Choroid plexus epithelial cell (primary cell): ENCODE measurements at regions not wholly inside any gene's neighbourhood (a gene's known extent, or its start where the extent isn't known, plus 50 kb on each side); places are given as distances from the start of the nearest gene placed in this dataset.
"Not testable (repeated sequence)": the region's sequence is repeated elsewhere in the genome, so short reads cannot be mapped to it uniquely, and the experiment has no call there.

Experiments
- DNase-seq: peaks from one replicate; pipeline ENCODE4 v3.0.0-alpha.2; 2010; ENCODE audit warnings: low read depth
- H3K4me3 ChIP-seq: 2 replicates; pipeline ENCODE4 v1.5.1; 2011; ENCODE audit warnings: low read depth, mild to moderate bottlenecking, control low read depth, low read length, moderate library complexity
- TF ChIP-seq, protein P1 (sequence below): conservative IDR thresholded peaks from 2 replicates; pipeline ENCODE4 v1.5.1; 2011; ENCODE audit warnings: low read depth, mild to moderate bottlenecking, control low read depth, inconsistent platforms, low read length, moderate library complexity

DNA sequence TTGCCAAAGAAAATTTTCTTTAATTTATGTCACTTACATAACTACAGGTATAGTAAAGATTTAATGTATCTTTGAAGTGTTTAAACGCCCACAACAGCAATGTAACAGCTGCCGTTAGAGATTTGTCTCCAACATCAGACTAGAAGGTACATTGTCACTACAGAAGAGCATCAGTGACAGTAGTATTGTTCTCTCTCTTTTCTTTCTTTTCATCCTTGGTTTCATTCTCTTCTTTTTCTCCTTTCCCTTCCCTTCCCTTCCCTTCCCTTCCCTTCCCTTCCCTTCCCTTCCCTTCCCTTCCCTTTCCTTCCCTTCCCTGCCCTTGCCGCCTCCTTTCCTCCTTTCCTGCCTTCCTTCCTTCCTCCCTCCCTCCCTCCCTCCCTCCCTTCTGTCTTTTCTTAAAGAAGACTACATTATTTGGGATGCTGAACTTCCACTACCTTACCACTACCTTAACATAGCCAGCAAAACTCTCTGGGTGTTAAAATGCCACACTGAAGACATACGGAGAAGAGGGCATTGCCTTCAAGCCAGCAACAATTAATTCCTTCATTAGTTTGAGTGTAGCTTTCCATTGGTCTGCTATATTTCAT lies 663.9 kb downstream of the DOK5 start:
- TF ChIP-seq, protein P1, sequence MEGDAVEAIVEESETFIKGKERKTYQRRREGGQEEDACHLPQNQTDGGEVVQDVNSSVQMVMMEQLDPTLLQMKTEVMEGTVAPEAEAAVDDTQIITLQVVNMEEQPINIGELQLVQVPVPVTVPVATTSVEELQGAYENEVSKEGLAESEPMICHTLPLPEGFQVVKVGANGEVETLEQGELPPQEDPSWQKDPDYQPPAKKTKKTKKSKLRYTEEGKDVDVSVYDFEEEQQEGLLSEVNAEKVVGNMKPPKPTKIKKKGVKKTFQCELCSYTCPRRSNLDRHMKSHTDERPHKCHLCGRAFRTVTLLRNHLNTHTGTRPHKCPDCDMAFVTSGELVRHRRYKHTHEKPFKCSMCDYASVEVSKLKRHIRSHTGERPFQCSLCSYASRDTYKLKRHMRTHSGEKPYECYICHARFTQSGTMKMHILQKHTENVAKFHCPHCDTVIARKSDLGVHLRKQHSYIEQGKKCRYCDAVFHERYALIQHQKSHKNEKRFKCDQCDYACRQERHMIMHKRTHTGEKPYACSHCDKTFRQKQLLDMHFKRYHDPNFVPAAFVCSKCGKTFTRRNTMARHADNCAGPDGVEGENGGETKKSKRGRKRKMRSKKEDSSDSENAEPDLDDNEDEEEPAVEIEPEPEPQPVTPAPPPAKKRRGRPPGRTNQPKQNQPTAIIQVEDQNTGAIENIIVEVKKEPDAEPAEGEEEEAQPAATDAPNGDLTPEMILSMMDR = no peak
- DNase-seq = no peak
- H3K4me3 ChIP-seq = no peak overlapping the region

DNA sequence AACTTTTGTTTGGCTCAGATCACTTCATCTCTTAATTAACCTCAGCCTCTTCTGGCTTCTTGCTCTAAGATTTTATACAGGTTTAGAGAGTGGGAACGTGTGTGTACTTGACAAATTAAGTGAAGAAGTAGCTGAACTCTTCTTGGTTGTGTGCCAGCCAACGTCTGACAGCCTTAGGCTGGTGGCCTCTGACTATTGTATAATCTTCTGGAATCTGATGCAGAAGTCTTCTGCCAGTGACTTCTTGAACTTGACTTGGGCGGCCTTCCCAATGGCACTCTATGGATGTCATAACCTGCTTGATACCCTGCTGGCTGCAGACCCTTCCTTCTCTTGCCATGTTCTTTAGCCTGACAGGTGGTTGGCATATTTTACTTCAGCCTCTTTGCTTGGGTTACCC lies 660.5 kb downstream of the DOK5 start:
- no peak overlapping the region for H3K4me3 ChIP-seq
- DNase-seq = no peak
- TF ChIP-seq, protein P1 = no peak

DNA sequence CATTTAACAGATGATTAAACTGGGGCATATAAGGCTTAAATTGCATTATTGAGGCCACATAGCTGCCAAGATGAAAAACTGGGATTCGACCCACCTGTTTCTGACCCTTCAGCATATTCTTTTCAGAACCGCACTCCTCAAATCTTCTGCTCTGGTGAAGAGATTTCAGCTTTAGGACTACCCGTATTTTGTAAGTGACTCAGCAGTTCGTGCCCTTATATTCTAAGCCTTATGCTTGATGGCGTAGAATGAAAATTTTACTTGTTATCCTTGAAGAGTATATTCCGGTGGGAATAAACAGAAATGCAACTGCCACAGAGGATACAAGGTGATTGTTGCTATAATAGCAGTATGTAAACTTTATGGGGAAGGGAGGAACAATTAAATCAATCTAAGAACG lies 657.1 kb downstream of the DOK5 start:
- no peak for DNase-seq
- no peak overlapping the region for H3K4me3 ChIP-seq
- TF ChIP-seq, protein P1 = no peak

DNA sequence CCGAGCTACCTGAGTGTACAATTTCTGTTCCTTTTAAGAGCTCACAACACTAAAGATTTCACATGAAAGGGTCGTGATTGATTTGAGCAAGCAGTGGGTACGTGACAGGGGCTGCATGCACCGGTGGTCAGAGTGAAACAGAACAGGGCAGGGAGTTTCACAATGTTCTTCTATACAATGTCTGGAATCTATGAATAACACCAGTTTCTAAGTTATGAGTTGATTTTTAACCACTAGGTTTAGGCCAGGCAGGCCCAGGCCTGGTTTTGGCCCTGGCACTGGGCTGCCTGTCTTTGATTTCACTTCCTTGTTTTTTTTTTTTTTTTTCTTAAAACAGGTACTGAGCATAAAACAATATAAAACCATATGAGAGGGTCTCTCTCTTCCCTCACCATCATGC lies 642.2 kb downstream of the DOK5 start:
- not testable (repeated sequence) for H3K4me3 ChIP-seq, DNase-seq

DNA sequence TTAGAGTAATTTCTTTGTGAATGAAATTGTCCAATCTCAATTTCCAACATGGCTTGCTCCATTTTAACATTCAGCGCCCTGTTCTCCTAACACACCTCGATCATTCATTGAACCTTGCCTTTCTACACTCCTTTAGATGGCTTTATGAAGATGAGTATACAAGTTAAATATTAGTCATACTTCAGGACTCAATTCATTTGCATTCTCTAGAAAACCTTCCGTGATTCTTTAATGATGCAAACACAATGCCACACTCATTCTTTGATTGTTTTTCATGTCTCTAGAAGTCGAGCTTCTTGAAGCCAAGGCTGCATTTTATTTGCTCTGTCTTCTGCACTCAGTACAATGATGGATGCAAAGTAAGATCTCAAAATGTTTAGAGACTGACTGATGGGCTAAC lies 641.2 kb downstream of the DOK5 start:
- DNase-seq = no peak
- TF ChIP-seq, protein P1 = no peak
- no peak overlapping the region for H3K4me3 ChIP-seq

DNA sequence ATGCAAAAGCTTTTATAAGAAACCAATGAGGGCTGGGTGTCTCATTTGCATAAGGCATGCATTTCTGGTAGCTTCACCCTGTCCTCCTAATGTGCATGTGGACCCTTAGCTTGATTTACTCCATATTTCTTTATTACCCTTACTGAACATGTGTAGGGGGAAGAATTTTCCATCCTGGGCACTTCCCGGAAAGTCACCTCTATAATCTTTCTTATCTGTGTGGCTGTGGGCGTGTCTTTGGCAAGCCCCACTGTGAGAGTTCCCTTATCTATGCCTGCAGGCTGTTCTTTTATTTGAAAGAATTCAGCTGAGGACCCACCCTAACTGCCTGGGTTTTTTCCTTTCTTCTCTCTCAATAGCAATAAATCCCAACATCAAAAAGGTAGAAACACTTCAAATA lies 627.8 kb downstream of the DOK5 start:
- DNase-seq = no peak
- H3K4me3 ChIP-seq = no peak overlapping the region
- TF ChIP-seq, protein P1 = no peak

DNA sequence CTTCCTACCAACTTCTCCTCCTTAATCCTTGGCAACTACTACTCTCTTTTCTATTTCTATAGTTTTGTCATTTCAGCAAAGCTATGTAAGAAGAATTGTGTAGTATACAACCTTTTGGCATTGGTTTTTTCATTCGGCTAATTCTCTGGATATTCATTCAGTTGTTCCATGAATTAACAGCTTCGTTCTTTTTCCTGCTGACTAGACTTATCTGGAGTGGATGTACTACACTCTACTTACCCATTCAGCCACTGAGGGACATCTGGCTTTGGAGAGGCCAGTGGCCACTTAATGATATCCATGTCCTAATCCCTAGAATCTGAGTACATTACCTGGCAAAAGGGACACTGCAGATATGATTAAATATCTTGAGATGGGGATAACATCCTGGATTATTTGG lies 623.9 kb downstream of the DOK5 start:
- TF ChIP-seq, protein P1 = no peak
- no peak overlapping the region for H3K4me3 ChIP-seq
- no peak for DNase-seq
